Gastroesophageal sphincter (tissue), 3 donors: ENCODE measurements at regions not wholly inside any gene's neighbourhood (a gene's known extent, or its start where the extent isn't known, plus 50 kb on each side); places are given as distances from the start of the nearest gene placed in this dataset.

ENCODE experiments used
- CTCF ChIP-seq, 4 experiments: fragments of 200-600 bp in 2 of 4; fragments of 450-650 bp in 2 of 4; sonication (generic) in 1 of 4; IDR thresholded peaks; one replicate each; pipeline ENCODE4 v1.5.1; 2017 to 2019; ENCODE audit warnings: antibody characterized with exemption in 4 of 4, mild to moderate bottlenecking in 2 of 4, moderate library complexity in 2 of 4
- EP300 ChIP-seq: sonication (generic); formaldehyde crosslinking; IDR thresholded peaks from one replicate; pipeline ENCODE4 v1.6.1; 2017; ENCODE audit warnings: antibody characterized with exemption, mild to moderate bottlenecking
- POLR2A ChIP-seq, 2 donors: fragments of 450-650 bp; IDR thresholded peaks; one replicate each; pipeline ENCODE4 v1.6.1; 2017; ENCODE audit warnings: antibody characterized with exemption in 2 of 2, mild to moderate bottlenecking in 2 of 2, moderate library complexity in 1 of 2
- POLR2AphosphoS5 ChIP-seq: sonication (generic); formaldehyde crosslinking; IDR thresholded peaks from one replicate; pipeline ENCODE4 v1.6.1; 2017; ENCODE audit warnings: antibody characterized with exemption

- TF ChIP-seq POLR2A (IDR thresholded peaks at IDR 0.05) (no peak), EP300 (no peak), CTCF (IDR thresholded peaks at IDR 0.05) (no peak), POLR2AphosphoS5 (no peak)
Measured at GRCh38 chr12:123054371-123054770, 73.9 kb downstream of the ARL6IP4 start.
